Type B pancreatic cell (in vitro differentiated cells): ENCODE measurements at regions not wholly inside any gene's neighbourhood (a gene's known extent, or its start where the extent isn't known, plus 50 kb on each side); places are given as distances from the start of the nearest gene placed in this dataset.

ENCODE experiments used
- DNase-seq: peaks from one replicate; pipeline ENCODE4 v3.0.0; 2021; ENCODE audit warnings: mixed read lengths; ENCODE audit not compliant: unreplicated experiment; ENCODE audit errors: extremely low spot score
- H3K27ac Mint-ChIP-seq: 2 replicates; pipeline ENCODE4 v1.8.0; 2021; ENCODE audit warnings: mild to moderate bottlenecking, mixed read lengths
- H3K27me3 Mint-ChIP-seq: 2 replicates; pipeline ENCODE4 v1.8.0; 2021; ENCODE audit warnings: mixed read lengths
- H3K36me3 Mint-ChIP-seq: 2 replicates; pipeline ENCODE4 v1.8.0; 2021; ENCODE audit warnings: mixed read lengths
- H3K4me1 Mint-ChIP-seq: one replicate; pipeline ENCODE4 v1.8.0; 2021; ENCODE audit warnings: mixed read lengths; ENCODE audit not compliant: unreplicated experiment
- H3K4me3 Mint-ChIP-seq: 2 replicates; pipeline ENCODE4 v1.8.0; 2021; ENCODE audit warnings: mild to moderate bottlenecking, mixed read lengths
- H3K9me3 Mint-ChIP-seq: 2 replicates; pipeline ENCODE4 v1.8.0; 2021; ENCODE audit warnings: mixed read lengths
- TF ChIP-seq, protein P1 (sequence below): fragments of 200-600 bp; sonication (generic); conservative IDR thresholded peaks from 2 replicates; pipeline ENCODE4 v1.5.0; 2021; ENCODE audit warnings: antibody characterized with exemption, mild to moderate bottlenecking

DNA sequence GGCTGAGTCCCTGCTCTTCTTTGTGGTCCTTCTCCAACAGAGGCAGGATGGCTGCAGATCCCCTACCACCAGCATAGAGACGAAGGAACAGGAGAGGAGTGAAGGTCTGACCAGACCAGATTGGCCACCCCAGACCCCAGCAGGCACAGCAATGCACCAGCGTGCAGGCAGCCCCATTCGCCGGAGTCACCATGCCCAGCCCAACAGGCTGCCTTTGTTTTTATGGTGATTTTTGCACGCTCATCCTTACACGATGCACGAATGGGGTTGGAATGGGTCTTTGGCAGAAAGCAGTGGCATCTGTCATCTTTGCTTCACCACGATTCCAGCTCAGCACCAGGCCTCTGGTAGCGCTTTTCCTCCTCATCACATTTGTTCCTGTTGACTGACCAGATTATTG lies 427.6 kb downstream of the INHBA start:
- H3K36me3 Mint-ChIP-seq, result no peaks in the 10 kb centered on the region

DNA sequence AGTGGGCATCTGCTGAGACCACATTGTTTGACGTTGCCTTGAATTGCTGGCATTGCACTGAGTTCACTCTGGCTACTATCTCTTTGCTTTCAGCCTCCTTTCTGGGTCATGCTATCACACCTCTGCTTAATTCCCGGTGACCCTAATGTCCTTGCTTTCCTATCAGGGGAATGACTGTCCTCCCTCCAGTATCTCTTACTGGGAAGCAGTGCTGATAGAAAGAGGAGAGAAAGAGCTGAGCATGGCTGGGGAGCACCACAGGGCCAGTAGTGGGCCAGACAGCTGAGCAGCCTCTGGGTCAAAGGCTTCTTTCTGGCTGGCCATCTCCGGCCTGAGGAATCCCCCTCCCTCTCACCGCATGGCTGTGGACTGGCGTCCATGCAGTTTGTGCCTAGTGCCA lies 428.7 kb downstream of the INHBA start:
- TF ChIP-seq, protein P1, sequence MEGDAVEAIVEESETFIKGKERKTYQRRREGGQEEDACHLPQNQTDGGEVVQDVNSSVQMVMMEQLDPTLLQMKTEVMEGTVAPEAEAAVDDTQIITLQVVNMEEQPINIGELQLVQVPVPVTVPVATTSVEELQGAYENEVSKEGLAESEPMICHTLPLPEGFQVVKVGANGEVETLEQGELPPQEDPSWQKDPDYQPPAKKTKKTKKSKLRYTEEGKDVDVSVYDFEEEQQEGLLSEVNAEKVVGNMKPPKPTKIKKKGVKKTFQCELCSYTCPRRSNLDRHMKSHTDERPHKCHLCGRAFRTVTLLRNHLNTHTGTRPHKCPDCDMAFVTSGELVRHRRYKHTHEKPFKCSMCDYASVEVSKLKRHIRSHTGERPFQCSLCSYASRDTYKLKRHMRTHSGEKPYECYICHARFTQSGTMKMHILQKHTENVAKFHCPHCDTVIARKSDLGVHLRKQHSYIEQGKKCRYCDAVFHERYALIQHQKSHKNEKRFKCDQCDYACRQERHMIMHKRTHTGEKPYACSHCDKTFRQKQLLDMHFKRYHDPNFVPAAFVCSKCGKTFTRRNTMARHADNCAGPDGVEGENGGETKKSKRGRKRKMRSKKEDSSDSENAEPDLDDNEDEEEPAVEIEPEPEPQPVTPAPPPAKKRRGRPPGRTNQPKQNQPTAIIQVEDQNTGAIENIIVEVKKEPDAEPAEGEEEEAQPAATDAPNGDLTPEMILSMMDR, result no peak
- no peaks in the 10 kb centered on the region for H3K36me3 Mint-ChIP-seq
- H3K4me1 Mint-ChIP-seq, result no peaks in the 10 kb centered on the region
- no peak for DNase-seq
- peaks cover 5% of the 10 kb centered on the region for H3K9me3 Mint-ChIP-seq
- H3K27me3 Mint-ChIP-seq, result no peaks in the 10 kb centered on the region
- H3K27ac Mint-ChIP-seq, result no peak overlapping the region
- no peak overlapping the region for H3K4me3 Mint-ChIP-seq

More for the DNA sequence above, 427.6 kb downstream of the INHBA start:
- H3K4me1 Mint-ChIP-seq, result no peaks in the 10 kb centered on the region
- peaks cover 5% of the 10 kb centered on the region for H3K9me3 Mint-ChIP-seq
- no peak for DNase-seq
- TF ChIP-seq, protein P1, result no peak
- no peak overlapping the region for H3K4me3 Mint-ChIP-seq
- no peak overlapping the region for H3K27ac Mint-ChIP-seq
- no peaks in the 10 kb centered on the region for H3K27me3 Mint-ChIP-seq

DNA sequence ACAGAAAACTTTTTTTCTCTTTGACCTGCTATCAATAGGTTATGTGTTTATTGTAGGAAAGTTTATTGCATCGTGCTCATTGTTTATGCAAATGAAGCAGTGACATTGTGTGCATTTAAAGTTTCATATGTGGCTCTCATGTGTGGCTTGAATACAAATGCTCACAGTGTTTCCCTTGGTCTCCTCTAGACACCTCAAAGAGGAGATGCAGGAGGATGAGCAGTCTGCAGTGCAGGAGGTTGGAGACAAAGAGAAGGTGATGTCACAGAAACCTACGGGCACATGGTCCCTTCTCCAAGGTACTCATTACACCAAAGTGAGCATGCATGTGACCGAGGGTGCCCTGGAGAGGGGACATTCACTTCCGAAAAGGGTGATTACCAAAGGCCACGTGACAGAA lies 430.2 kb downstream of the INHBA start:
- H3K36me3 Mint-ChIP-seq, result no peaks in the 10 kb centered on the region
- DNase-seq, result no peak
- H3K9me3 Mint-ChIP-seq, result peaks cover 2% of the 10 kb centered on the region
- H3K4me3 Mint-ChIP-seq, result no peak overlapping the region
- no peaks in the 10 kb centered on the region for H3K4me1 Mint-ChIP-seq
- no peak overlapping the region for H3K27ac Mint-ChIP-seq
- H3K27me3 Mint-ChIP-seq, result no peaks in the 10 kb centered on the region
- TF ChIP-seq, protein P1, result no peak

DNA sequence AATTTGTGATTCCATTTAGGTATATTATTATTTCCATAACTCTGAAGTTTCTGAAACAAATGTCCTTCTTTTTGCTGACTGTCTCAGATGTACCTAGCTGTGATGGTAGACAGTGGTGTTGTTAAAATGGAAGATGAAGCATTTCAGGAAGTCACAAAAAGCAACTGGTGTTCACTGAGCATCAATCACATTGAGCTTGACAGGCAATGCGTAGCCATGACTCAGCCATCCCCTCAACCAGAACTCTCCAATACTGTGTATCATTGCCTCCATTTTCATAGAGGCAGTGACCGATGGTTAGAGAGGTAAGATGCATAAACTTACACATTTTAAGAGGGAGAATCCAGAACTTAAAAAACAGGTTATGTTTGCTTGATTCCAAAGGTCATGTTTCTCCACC lies 434.0 kb downstream of the INHBA start:
- Mint-ChIP-seq H3K27ac (no peak overlapping the region), H3K4me1 (no peaks in the 10 kb centered on the region), H3K4me3 (no peak overlapping the region), H3K9me3 (no peaks in the 10 kb centered on the region), H3K36me3 (no peaks in the 10 kb centered on the region), H3K27me3 (no peaks in the 10 kb centered on the region)
- no peak for DNase-seq
- TF ChIP-seq, protein P1, result no peak

DNA sequence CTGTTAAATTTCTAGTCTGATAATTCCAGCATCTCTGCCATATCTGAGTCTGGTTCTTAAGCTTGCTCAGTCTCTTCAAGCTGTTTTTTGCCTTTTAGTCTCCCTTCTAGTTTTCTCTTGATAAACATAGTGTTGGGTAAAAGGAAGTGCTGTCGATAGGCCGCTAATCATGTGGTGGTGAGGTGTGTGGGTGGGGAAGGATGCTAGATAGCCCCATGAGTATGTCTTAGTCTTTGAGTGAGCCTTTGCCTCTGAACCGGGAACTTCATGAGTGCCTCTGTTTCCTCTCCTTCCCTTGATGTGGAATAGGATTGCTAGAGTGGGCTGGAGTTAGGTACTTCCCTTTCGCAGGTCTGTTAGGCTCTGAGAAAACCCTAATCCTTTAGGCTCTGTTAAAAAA lies 441.8 kb downstream of the INHBA start:
- TF ChIP-seq, protein P1, result no peak
- H3K4me3 Mint-ChIP-seq, result no peak overlapping the region
- DNase-seq, result no peak
- peaks cover 7% of the 10 kb centered on the region for H3K9me3 Mint-ChIP-seq
- H3K4me1 Mint-ChIP-seq, result peaks cover under 1% of the 10 kb centered on the region
- no peaks in the 10 kb centered on the region for H3K36me3 Mint-ChIP-seq
- no peak overlapping the region for H3K27ac Mint-ChIP-seq
- no peaks in the 10 kb centered on the region for H3K27me3 Mint-ChIP-seq

DNA sequence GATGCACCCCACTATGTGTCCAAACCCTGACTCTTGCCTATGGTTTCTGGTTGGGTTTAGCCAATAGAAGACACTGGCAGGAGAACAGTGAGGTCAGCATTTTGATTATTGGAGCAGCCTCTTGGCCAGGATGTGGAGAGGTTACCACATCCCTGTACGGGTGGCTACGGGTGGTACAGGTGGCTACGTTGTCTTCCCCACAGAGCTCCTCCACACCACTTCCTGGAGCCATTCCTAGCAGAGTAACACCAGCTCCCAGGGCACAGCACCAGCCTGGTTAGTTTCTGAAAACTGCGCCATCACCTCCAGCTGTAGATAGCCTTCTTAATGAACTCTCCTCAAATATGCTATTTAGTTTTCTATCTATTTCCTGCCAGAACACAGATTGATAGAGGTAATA lies 445.2 kb downstream of the INHBA start:
- TF ChIP-seq, protein P1, result no peak

More for the DNA sequence above, 445.2 kb downstream of the INHBA start:
- Mint-ChIP-seq H3K27me3 (no peaks in the 10 kb centered on the region), H3K36me3 (no peaks in the 10 kb centered on the region), H3K9me3 (peaks cover 15% of the 10 kb centered on the region), H3K4me3 (no peak overlapping the region), H3K27ac (no peak overlapping the region), H3K4me1 (peaks cover 3% of the 10 kb centered on the region)
- DNase-seq, result no peak
